HG02938 (cell line): ENCODE measurements at regions not wholly inside any gene's neighbourhood (a gene's known extent, or its start where the extent isn't known, plus 50 kb on each side); places are given as distances from the start of the nearest gene placed in this dataset.

Experiments
- ATAC-seq: cut with Tn5 transposase; IDR thresholded peaks from one replicate; pipeline ENCODE4 v1.9.1; 2021; ENCODE audit warnings: mild to moderate bottlenecking, moderate library complexity; ENCODE audit not compliant: unreplicated experiment

DNA sequence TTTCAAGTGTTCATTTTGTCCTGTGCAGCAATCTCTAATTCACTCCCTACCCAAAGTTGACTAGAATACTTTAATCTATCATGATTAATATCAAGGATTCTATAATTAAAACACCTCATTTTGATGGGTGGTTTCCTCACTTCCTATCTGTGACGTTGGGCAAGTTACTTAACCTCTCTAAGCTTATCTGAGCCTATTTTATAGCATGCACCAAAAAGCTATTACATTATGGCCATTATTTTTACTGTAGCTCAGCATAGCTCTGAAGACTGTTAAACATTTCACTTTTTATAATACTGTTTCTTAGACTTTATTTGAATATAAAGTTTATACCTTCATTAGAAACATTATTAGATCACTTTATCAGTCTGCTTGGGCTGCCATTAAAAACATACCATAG is 579.6 kb upstream of the NXPH2 start:
- no peak for ATAC-seq

DNA sequence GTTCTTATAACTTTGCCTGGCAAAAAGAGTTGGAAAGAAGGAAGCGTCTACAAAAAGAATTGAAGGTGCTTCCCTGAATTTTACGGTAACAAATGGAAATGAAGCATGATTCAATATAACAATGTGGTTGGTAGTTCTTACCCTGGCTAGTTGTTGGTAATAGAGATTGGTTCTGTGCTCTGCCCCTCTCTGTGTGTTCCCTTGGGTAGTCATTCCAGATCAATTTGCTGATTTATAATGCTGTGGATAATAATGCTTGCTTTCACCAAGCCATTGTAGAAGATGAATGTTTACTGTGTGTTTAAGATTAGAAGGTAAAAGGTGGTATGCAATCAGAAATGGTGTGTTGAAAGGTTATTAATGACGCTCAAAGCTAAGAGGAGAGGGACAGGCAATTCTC is 577.8 kb upstream of the NXPH2 start:
- no peak for ATAC-seq

DNA sequence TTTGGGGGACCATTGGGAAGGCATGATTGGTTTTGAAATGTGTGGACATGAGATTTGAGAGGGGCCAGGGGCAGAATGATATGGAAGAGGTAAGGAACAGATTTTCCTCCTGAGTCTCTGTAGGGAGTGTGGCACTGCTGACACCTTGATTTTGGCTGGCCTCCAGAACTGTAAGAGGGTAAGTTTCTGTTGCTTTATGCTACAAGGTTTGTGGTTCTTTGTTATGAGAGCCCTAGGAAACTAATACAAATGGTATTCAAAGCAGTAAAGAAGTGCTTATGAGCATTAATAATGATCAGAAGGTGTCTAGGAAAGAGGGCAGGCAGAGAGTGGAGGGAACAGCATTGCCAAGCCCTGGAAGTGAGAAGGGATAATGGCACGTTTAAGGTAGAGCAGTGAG is 574.3 kb upstream of the NXPH2 start:
- ATAC-seq: no peak

DNA sequence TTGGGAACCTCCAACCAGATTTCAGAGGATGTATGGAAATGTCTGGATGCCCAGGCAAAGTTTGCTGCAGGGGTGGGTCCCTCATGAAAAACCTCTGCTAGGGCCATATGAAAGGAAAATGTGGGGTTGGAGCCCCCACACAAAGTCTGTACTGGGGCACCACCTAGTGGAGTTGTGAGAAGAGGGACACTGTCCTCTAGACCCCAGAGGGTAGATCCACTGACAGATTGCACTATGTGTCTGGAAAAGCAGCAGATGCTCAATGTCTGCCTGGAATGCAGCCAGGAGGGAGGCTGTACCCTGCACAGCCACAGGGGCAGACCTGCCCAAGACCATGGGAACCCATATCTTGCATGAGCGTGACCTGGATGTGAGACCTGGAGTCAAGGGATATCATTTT is 573.7 kb upstream of the NXPH2 start:
- no peak for ATAC-seq

DNA sequence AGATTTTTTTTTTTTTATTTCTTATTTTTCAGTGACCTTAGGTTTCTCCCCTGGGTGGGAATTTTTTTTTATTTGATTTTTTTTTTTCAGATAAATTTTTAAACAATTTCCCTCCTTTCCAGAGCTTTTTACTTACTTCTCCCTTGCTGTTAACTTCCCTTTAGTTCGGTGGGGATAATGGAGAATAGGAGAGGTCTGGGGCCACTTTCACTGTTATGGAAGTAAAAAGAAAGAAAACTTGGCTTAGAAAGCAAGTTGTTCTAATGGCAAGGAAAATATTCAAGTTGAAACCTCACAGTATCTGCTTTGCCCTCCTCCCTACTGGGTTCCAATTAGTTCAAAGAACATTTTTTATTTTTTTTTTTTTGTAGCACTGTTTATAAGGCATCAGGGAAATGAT is 537.1 kb upstream of the NXPH2 start:
- no peak for ATAC-seq

DNA sequence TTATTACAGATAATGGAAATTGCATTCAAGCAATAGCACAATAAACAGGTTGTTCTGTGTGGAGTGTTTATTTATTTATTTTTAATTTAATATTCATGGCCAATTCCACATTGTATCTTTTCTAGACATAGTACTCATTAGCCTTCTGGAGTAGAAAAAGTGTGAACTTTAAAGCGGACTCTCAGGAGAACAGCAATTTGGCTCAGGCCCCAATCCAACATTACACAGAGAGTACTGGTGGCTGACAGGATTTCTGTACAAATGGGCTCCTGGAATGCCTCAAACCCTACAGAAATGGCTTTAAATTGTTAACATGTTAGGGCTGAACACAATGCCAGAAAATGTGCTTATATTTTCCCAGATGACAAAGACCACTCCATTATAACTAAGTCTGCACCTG is 533.9 kb upstream of the NXPH2 start:
- ATAC-seq: no peak

DNA sequence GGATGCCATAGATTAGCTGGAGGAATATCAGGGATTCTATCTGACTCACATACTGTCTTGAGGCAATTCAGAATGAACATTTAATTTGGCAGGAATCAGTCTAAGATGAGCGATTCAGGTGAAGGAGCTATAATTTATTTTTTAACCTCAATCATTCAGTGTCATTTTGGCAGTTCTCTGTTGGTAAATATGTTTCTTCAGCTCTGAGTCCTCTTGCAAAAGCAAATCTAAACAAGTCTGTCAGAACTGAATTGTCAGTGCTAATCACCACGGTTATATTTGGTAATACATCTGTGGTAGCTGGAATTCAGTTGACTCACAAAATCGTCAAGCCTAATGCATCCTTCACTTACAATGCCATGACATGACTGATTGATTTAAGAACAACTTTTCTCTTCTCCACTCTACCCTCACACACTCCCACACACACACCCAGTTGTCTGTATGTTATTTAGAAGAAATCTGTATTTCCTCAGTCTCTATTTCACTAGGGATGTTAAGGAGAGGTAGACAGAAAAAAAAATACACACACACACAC is 516.6 kb upstream of the NXPH2 start:
- ATAC-seq: no peak

DNA sequence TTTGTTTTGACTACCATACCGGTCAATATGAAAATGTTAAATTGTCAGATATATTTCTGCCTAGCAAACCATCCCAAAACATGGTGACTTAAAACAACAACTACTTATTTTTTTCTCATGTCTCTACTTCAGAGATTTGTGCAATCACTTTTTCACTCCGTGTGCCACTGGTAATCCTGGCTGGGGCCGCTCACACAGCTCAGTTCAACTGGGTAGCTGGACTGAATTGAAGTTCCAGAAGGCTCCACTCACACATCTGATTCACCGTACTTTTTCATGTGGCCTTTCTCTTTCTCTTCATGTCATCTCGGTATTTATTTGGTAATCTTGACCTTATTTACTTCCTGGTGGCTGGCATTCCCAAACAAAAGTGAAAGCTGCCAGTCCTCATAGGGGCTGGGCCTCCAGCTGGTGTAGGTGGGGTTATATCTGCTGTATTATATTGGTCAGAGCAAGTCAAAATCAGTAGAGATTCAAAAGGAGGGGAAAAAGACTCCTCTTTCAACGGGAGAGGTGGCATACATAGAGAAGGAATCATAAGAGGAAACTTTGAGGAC is 513.9 kb upstream of the NXPH2 start:
- no peak for ATAC-seq

DNA sequence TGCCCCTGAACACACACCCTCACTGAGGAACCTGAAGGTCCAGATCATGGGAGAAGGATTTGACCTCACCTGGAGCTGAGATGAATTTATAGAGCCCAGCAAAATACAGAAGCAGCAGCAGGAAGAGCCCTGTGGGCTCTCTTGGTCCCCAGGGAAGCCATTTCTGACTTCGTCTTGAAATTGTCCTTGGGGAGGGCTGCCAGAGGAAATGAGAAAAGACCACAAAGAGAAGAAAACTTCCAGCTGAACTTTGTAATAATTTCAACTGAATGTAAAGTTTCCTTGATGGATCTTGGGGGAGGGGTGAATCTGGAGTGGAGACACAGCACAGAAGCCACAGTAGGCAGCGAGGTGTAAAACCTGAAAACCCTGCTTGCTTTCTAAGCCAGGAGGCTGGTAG is 500.9 kb upstream of the NXPH2 start:
- no peak for ATAC-seq

DNA sequence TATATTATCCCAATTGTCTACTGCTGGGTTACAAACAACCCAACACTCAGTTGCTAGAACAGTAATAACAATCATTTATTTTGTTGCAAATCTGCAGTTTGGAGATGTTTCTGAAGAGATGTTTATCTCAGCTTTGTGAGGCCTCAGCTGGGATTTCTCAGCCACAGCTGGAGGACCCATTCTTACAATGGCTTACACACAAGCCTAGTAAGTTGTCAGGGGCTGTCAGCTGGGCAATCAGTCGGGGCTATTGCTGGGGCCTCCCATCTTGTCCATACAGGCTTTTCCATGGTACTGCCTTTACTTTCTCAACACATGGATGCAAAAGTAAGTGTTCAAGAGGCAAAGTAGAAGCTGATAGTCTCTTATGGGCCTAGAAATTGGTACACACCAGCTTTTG is 491.7 kb upstream of the NXPH2 start:
- ATAC-seq: no peak

DNA sequence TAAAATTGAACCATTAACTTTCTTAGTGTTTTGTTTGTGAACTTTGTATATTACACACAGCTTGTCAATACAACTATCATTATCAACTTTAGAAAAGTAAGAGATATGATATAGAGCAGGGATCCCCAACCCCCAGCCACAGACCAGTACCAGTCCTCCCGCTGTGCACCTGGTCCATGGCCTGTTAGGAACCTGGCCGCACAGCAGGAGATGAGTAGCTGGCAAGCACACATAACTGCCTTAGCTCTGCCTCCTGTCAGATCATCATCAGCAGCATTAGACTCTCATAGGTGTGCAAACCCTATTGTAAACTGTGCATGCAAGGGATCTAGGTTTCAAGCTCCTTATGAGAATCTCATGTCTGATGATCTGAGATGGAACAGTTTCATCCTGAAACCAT is 491.0 kb upstream of the NXPH2 start:
- ATAC-seq: no peak

DNA sequence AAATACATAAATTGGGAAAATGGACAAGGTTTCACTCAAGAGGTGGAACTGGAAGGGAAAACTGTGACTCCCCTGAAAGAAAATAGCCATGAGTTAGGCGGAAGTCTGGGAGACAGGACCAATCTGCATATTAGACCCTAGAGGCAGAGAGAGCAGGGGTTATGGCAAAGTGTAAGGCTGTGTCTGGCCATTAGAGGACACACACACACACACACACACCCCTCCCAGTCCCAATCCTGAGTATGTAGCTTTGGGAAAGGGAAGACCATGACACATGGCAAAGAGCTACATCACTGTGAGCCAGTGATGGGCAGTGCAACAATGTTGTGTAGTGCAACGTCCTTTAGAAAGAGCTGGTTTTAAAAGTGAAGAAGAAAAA is 479.9 kb upstream of the NXPH2 start:
- no peak for ATAC-seq

DNA sequence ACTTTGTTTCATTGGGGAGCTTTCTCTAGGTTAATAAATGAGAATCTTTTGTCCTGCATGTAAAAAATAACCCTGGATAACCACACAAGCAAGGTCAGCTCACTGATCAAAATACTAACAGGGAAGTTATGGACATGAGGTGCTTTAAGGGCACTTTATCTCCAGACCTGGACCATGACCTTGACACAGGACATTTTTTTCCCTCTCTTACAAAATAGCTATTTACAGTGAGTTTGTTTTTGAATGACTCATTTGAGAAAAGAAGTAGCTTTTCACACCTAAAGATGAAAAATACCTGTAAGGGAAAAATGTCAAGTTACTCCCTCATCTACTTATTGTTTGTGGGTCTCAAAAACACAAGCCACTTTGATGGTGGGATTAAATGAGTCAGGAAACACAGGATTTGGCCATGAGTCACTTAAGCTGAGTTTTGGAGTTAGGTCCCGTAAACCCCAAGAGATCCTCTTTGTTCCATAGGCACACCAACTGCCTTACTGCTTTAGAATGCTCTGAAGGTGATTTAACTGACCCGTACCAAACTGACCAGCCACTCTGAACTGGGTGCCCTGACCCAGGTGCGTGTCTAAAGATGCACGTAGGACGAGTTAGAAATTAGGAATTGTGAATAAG is 479.3 kb upstream of the NXPH2 start:
- ATAC-seq: no peak

DNA sequence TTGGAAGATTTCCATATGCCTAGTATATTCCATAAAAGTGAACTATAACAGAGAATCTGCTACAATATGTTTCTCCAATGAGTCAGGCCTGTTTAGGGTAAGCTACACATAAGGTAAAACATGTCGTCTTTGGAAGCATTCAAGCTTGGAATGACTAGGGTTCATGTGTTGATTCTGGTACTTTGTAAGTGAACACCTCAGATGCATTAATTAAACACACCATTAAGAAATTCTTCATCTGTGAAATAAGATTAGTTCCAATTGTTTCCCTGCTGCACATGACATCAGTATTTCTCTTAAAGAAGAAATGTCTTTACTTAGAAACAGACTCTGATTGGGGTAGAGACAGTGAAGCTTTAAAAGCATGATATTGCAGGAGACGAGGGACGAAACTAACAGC is 461.1 kb upstream of the NXPH2 start:
- no peak for ATAC-seq

DNA sequence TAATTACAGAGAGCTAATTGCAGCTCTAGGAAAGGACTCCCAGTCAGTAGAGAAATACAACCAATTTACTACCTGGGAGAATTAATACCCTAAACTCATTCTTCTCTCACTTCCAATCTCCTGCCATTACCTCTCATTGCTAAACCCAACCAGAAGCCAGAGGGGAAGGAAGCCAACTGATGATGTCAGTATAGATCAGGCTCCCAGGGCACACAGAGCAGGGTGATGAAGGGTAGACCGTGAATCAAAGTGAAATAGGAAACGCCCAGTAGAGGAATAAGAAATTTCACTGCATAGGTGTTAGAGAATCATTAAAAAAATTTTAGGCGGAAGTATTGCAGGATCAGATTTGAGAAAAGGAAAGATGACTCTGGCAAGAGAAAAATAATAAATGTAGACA is 456.8 kb upstream of the NXPH2 start:
- ATAC-seq: no peak

DNA sequence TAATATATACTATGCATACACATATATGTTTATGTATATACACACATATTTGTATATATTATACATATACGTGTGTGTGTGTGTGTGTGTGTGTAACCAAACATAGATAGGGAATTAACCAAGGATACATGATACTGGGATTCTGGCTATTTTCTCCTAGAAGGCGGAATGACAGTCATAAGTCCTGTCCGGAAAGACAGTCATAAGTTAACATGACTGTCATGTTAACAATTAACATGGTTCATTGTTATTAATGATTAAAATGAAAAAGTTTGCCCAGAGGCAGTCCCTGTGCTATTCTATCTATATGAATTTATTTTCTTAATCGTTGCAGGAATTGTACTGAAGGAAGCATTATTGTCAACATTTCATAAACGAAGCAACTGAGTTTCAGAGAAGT is 450.7 kb upstream of the NXPH2 start:
- ATAC-seq: no peak

DNA sequence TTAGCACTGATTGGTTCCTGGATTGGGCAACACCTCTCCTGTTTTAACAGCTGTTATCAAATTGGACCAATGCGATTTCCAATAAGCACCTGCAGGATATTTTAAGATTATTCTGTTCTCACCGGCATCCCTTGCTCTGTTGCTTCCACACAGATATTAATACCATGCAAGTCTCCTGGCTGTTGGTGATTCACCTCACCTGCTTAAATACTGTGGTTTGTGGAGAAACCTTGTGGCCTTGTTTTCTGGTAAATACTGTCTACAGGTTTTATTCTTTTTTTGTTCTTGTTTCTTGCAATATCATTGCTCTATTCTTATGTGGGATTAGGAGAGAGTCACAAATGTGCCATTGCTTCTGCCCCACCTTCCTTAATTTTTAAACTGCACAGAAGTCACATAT is 448.1 kb upstream of the NXPH2 start:
- ATAC-seq: no peak

DNA sequence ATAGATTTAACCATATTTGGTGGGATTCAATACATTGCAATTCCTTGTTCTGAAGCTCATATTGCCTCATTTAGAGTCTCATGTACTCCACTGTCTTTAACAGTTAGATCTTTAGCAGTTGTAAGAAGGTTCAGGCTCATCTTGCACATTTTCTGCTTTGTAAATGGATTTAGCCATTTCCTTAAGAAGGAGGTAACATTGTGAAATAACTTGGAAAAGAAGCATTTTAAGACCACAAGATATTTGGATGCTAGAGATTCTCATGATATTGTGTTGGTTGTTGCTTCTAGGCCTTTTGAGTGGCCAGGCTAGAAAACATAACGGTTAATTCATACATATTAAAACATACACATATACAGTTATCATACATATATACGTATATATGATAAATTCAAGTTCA is 445.8 kb upstream of the NXPH2 start:
- no peak for ATAC-seq

DNA sequence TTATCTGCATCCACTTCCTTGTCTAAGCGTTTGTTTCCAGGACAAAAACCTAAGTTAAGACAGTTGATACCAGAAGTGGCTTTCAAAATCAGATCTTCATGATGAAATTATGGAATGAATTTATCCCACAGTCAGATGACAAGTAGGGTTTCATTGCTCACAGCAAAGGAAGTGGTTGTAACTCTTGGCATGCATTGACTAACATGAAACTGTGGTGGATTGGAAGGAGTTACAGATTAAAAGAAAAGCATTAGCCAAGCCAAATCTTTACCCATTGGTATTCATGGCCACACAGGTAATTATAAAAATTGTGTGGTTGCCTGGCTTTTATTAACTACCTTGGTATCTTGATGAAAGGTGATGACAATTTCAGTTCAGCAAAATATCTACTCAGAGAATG is 438.0 kb upstream of the NXPH2 start:
- no peak for ATAC-seq

DNA sequence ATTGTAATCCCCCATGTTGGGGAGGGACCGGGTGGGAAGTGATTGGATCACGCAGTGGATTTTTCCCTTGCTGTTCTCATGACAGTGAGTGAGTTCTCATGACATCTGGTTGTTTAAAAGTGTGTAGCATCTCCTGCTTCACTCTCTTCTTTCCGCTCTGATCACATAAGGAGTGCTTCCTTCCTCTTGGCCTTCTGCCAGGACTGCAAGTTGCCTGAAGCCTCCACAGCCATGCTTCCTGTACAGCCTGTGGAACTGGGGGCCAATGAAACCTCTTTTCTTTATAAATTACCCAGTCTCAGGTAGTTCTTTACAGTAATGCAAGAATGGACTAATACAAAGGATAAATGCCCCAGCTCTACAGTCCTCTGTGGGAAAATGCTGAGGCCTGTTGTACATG is 437.5 kb upstream of the NXPH2 start:
- ATAC-seq: no peak

DNA sequence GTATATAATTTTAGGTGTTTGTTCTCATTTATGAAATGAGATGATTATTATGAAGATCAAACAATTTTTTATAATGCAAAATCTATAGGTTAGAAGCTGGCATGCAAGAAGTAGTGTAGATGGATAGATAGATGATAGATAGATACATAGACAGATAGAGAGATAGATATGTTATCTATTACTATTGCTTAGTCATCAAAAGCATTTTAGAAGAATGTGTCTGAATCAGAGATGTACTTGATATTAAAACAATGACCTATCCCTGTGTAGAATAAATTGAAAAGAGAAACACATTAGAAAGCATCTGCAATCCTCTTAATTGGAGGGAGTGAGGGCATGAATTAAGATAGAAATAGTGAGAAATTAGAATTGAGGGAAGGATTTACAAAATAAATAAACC is 436.2 kb upstream of the NXPH2 start:
- no peak for ATAC-seq

DNA sequence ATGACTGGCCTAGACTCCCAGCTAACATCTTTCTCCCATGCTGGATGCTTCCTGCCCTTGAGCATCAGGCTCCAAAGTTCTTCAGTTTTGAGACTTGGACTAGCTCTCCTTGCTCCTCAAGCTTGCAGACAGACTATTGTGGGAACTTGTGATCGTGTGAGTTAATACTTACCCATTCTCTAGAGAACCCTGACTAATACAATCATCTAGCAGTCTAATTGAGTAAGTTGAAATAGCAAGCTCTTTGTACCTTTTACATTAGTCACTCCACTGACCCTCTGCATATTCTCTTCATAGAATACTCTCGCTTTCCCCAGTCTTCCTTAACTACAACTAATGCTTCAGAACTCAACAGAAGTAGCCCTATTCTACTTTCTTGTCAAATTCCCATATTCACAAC is 434.6 kb upstream of the NXPH2 start:
- no peak for ATAC-seq

DNA sequence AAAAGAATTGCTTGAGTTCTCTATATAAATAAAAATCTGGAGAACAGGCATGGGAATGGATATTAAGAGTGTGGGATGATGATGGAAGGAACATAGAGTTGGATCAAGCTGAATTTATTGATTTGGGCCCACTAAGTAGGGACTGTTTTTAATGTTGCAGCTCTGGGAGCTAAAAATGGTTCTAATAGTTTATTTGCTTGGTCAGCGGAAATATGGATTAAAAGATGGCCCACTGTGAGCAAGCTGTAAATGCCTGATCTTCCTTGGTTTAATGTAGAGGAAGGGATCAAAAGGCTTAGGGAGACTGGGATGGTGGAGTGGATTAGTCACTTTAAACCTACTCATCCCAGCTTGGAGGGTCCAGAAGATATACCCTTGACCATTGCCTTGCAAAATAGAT is 429.4 kb upstream of the NXPH2 start:
- no peak for ATAC-seq
